ENCODE measurements at regions not wholly inside any gene's neighbourhood (a gene's known extent, or its start where the extent isn't known, plus 50 kb on each side); places are given as distances from the start of the nearest gene placed in this dataset.

DNA sequence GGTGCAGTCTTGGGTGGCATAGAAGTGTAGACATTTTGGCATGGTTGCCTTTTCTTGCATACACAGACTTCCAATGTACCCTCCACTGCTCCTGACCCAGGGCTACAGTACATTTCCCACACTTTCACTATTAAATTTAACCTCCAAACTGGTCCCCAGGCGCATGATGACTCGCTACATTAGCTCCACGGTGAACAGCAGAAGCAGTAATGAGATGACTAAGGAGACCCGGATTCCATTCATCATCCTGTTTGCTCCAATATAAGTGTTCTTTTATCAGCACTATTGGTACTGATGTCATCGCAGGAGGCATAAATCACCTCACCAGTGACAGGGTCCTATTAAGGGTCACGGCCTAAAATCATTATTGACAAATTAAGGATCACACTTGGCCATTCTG lies 316.5 kb downstream of the EN1 start:
- no peaks in the 10 kb centered on the region for H3K4me1 ChIP-seq (ENCODE audit: control insufficient read depth in 1 of 2, insufficient read depth in 2 of 2, low read depth in 1 of 2, low read length in 1 of 2)
- no peaks in the 10 kb centered on the region for H4K20me1 ChIP-seq (ENCODE audit: insufficient read depth)

DNA sequence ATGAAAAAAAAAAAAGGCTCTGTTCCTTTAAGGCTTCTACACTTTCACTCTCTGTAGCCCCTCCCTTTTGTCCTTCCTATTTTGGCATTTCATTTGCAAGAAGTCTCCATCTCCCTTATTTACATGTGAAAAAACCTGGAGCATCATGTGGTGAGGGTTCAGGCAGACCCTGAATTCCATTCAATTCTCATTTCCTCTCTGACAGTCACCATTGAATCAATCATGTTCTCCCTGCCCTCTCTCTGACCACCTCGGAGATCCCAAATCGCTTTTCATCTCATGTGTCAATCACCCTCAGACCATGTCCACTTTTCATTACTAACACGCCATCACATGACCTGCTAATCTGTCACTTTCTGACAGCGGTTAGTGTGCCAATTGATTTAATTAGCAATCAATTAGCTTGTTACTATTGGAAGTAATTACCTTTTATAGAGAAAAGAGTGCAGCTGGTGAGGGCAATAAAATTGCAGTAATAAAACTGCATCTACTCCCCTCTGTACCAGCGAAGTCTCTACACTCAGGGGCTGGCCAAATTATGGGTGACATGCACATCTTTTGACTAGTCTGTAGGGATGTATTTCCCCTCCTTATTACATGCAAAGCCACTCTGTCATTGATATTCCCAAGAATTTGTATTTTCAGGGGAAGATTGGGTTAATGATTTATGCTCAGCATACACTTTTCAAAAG lies 317.4 kb downstream of the EN1 start:
- Histone ChIP-seq H3K27ac (ENCODE audit: low read depth in 2 of 2, low read length in 1 of 2) (no peak overlapping the region), H4K20me1 (ENCODE audit: insufficient read depth) (no peaks in the 10 kb centered on the region), H3K9ac (no peak overlapping the region), H3K36me3 (replicated peaks in 1 of 2; ENCODE audit: control insufficient read depth in 1 of 2, insufficient read depth in 2 of 2, low read length in 1 of 2) (no peaks in the 10 kb centered on the region), H3K4me1 (ENCODE audit: control insufficient read depth in 1 of 2, insufficient read depth in 2 of 2, low read depth in 1 of 2, low read length in 1 of 2) (no peaks in the 10 kb centered on the region), H3K9me3 (no peaks in the 10 kb centered on the region), H3F3A (replicated peaks; ENCODE audit: insufficient read depth) (no peaks in the 10 kb centered on the region), H3K4me3 (ENCODE audit: low read depth in 2 of 2, low read length in 1 of 2) (no peak overlapping the region), H3K27me3 (ENCODE audit: insufficient read depth) (no peaks in the 10 kb centered on the region), H2AFZ (ENCODE audit: low read depth) (no peak overlapping the region), H3K4me2 (no peak overlapping the region), H3K79me2 (ENCODE audit: insufficient read depth) (no peaks in the 10 kb centered on the region), H3K9me2 (no peaks in the 10 kb centered on the region)
- TF ChIP-seq FOXJ3 (CRISPR knock-in tag; IDR thresholded peaks at IDR 0.05) (no peak), EP300 (IDR thresholded peaks at IDR 0.05; ENCODE audit: borderline replicate concordance in 1 of 2, low read depth in 1 of 2, low read length in 1 of 2) (no peak)
- POLR2A ChIA-PET: no interaction called here
- 32% methylated on average over 5 of the region's 5 CpGs for WGBS (ENCODE audit: low lambda C conversion rate)
- no peak for DNase-seq
- CTCF ChIA-PET: no interaction called here

More for the DNA sequence above, 316.5 kb downstream of the EN1 start:
- Histone ChIP-seq H3K36me3 (replicated peaks in 1 of 2; ENCODE audit: control insufficient read depth in 1 of 2, insufficient read depth in 2 of 2, low read length in 1 of 2) (no peaks in the 10 kb centered on the region), H3K9ac (no peak overlapping the region), H3K9me2 (no peaks in the 10 kb centered on the region), H3K4me3 (ENCODE audit: low read depth in 2 of 2, low read length in 1 of 2) (no peak overlapping the region), H3K4me2 (no peak overlapping the region), H3K79me2 (ENCODE audit: insufficient read depth) (no peaks in the 10 kb centered on the region), H2AFZ (ENCODE audit: low read depth) (no peak overlapping the region), H3K27ac (ENCODE audit: low read depth in 2 of 2, low read length in 1 of 2) (no peak overlapping the region), H3K27me3 (ENCODE audit: insufficient read depth) (no peaks in the 10 kb centered on the region; the same call in 1 of the 2 replicates), H3K9me3 (no peaks in the 10 kb centered on the region), H3F3A (replicated peaks; ENCODE audit: insufficient read depth) (no peaks in the 10 kb centered on the region)
- 16% methylated on average over 6 of the region's 6 CpGs for WGBS (ENCODE audit: low lambda C conversion rate)
- TF ChIP-seq, protein P1, sequence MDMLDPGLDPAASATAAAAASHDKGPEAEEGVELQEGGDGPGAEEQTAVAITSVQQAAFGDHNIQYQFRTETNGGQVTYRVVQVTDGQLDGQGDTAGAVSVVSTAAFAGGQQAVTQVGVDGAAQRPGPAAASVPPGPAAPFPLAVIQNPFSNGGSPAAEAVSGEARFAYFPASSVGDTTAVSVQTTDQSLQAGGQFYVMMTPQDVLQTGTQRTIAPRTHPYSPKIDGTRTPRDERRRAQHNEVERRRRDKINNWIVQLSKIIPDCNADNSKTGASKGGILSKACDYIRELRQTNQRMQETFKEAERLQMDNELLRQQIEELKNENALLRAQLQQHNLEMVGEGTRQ (IDR thresholded peaks at IDR 0.05; ENCODE audit: borderline replicate concordance, low read depth, low read length): no peak
- TF ChIP-seq GATA2 (CRISPR knock-in tag; IDR thresholded peaks at IDR 0.05): no peak
- TF ChIP-seq PBX3 (IDR thresholded peaks at IDR 0.05): peak; percentile 28; the same call in 1 of the 2 replicates
- no peak for TF ChIP-seq NRF1 (IDR thresholded peaks at IDR 0.05; ENCODE audit: low read depth, low read length)
- ChIA-PET CTCF (no interaction called here), POLR2A (no interaction called here)
- no peak for DNase-seq

- Histone ChIP-seq H3F3A (replicated peaks; ENCODE audit: insufficient read depth) (no peaks in the 10 kb centered on the region), H3K27ac (ENCODE audit: low read depth in 2 of 2, low read length in 1 of 2) (no peak overlapping the region), H3K4me1 (ENCODE audit: control insufficient read depth in 1 of 2, insufficient read depth in 2 of 2, low read depth in 1 of 2, low read length in 1 of 2) (no peaks in the 10 kb centered on the region), H2AFZ (ENCODE audit: low read depth) (no peak overlapping the region), H3K4me3 (ENCODE audit: low read depth in 2 of 2, low read length in 1 of 2) (no peak overlapping the region), H3K4me2 (no peak overlapping the region), H3K9me2 (no peaks in the 10 kb centered on the region), H3K9me3 (no peaks in the 10 kb centered on the region), H3K36me3 (replicated peaks in 1 of 2; ENCODE audit: control insufficient read depth in 1 of 2, insufficient read depth in 2 of 2, low read length in 1 of 2) (no peaks in the 10 kb centered on the region), H4K20me1 (ENCODE audit: insufficient read depth) (no peaks in the 10 kb centered on the region), H3K9ac (no peak overlapping the region), H3K27me3 (ENCODE audit: insufficient read depth) (no peaks in the 10 kb centered on the region), H3K79me2 (ENCODE audit: insufficient read depth) (no peaks in the 10 kb centered on the region)
- TF ChIP-seq ZBTB33 (IDR thresholded peaks at IDR 0.05; ENCODE audit: borderline replicate concordance, low read depth): no peak
- TF ChIP-seq, protein P2, sequence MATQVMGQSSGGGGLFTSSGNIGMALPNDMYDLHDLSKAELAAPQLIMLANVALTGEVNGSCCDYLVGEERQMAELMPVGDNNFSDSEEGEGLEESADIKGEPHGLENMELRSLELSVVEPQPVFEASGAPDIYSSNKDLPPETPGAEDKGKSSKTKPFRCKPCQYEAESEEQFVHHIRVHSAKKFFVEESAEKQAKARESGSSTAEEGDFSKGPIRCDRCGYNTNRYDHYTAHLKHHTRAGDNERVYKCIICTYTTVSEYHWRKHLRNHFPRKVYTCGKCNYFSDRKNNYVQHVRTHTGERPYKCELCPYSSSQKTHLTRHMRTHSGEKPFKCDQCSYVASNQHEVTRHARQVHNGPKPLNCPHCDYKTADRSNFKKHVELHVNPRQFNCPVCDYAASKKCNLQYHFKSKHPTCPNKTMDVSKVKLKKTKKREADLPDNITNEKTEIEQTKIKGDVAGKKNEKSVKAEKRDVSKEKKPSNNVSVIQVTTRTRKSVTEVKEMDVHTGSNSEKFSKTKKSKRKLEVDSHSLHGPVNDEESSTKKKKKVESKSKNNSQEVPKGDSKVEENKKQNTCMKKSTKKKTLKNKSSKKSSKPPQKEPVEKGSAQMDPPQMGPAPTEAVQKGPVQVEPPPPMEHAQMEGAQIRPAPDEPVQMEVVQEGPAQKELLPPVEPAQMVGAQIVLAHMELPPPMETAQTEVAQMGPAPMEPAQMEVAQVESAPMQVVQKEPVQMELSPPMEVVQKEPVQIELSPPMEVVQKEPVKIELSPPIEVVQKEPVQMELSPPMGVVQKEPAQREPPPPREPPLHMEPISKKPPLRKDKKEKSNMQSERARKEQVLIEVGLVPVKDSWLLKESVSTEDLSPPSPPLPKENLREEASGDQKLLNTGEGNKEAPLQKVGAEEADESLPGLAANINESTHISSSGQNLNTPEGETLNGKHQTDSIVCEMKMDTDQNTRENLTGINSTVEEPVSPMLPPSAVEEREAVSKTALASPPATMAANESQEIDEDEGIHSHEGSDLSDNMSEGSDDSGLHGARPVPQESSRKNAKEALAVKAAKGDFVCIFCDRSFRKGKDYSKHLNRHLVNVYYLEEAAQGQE (IDR thresholded peaks at IDR 0.05; ENCODE audit: low read depth, low read length): peak; percentile 86; the same call in 1 of the 2 replicates
- no peak for DNase-seq
- ChIA-PET POLR2A (no interaction called here), CTCF (interaction anchor here (0.8 to 2.2 kb wide), 2 partner anchors 50 to 328 kb away, joined by 3 to 7 read pairs; no protein-coding TSS in a partner anchor)
- 4% methylated on average over 4 of the region's 4 CpGs for WGBS (ENCODE audit: low lambda C conversion rate)
Measured at GRCh38 chr2:118527571-118527970, 319.9 kb downstream of the EN1 start.
